Neural cell (in vitro differentiated cells): ENCODE measurements at regions not wholly inside any gene's neighbourhood (a gene's known extent, or its start where the extent isn't known, plus 50 kb on each side); places are given as distances from the start of the nearest gene placed in this dataset.

ENCODE experiments used
- H2AFZ ChIP-seq: fragments of 200-600, 300-800 bp; sonication (generic), shearing (Covaris generic); 2 replicates; pipeline ENCODE4 v1.6.0; 2014; ENCODE audit warnings: low read depth, mild to moderate bottlenecking, antibody characterized with exemption, low read length, moderate library complexity
- H3F3A ChIP-seq: fragments of 200-600 bp; shearing (Covaris generic); 2 replicates; pipeline ENCODE4 v1.6.1; 2016; ENCODE audit warnings: mild to moderate bottlenecking, moderate library complexity, mixed read lengths, antibody characterized with exemption, low read length; ENCODE audit not compliant: insufficient read depth, poor library complexity, severe bottlenecking
- H3K27ac ChIP-seq: fragments of 200-600, 300-800 bp; sonication (generic), shearing (Covaris generic); 2 replicates; pipeline ENCODE4 v1.5.1; 2014; ENCODE audit warnings: mild to moderate bottlenecking, low read length, moderate library complexity
- H3K27me3 ChIP-seq: fragments of 300-800, 200-600 bp; sonication (generic), shearing (Covaris generic); 2 replicates; pipeline ENCODE4 v1.6.0; 2014; ENCODE audit warnings: mild to moderate bottlenecking, low read depth, low read length, moderate library complexity; ENCODE audit not compliant: insufficient read depth
- H3K36me3 ChIP-seq: fragments of 300-800, 200-600 bp; sonication (generic), shearing (Covaris generic); 2 replicates; pipeline ENCODE4 v1.5.1; 2014; ENCODE audit warnings: mild to moderate bottlenecking, antibody characterized with exemption, low read length, moderate library complexity; ENCODE audit not compliant: insufficient read depth
- H3K4me2 ChIP-seq: fragments of 300-800, 200-600 bp; sonication (generic), shearing (Covaris generic); 2 replicates; pipeline ENCODE4 v1.6.0; 2014; ENCODE audit warnings: mild to moderate bottlenecking, low read length
- H3K4me3 ChIP-seq: fragments of 300-800, 200-600 bp; sonication (generic), shearing (Covaris generic); 2 replicates; pipeline ENCODE4 v1.5.1; 2014; ENCODE audit warnings: mild to moderate bottlenecking, low read length, moderate library complexity
- H3K79me2 ChIP-seq: fragments of 200-600 bp; shearing (Covaris generic); replicated peaks from 2 replicates; pipeline ENCODE4 v1.6.0; 2014; ENCODE audit warnings: mild to moderate bottlenecking, low read length, moderate library complexity; ENCODE audit not compliant: insufficient read depth
- H3K9ac ChIP-seq: fragments of 300-800, 200-600 bp; sonication (generic), shearing (Covaris generic); 2 replicates; pipeline ENCODE4 v1.6.1; 2016; ENCODE audit warnings: mild to moderate bottlenecking, low read length, mixed read lengths
- H3K9me2 ChIP-seq: fragments of 200-600 bp; shearing (Covaris generic); 2 replicates; pipeline ENCODE4 v1.6.1; 2016; ENCODE audit warnings: mild to moderate bottlenecking, low read length, mixed read lengths; ENCODE audit not compliant: insufficient read depth
- H3K9me3 ChIP-seq: fragments of 200-600, 300-800 bp; sonication (generic), shearing (Covaris generic); 2 replicates; pipeline ENCODE4 v1.6.1; 2016; ENCODE audit warnings: mild to moderate bottlenecking, mixed run types, low read length, moderate library complexity, mixed read lengths
- H4K20me1 ChIP-seq: fragments of 200-600 bp; shearing (Covaris generic); 2 replicates; pipeline ENCODE4 v1.6.1; 2016; ENCODE audit warnings: mild to moderate bottlenecking, mixed run types; ENCODE audit not compliant: insufficient read depth
- EP300 ChIP-seq: fragments of 450-650 bp; conservative IDR thresholded peaks from 2 replicates; pipeline ENCODE4 v1.6.1; 2014; ENCODE audit warnings: antibody characterized with exemption, mild to moderate bottlenecking, moderate library complexity; ENCODE audit not compliant: poor library complexity, severe bottlenecking
- EZH2 ChIP-seq: fragments of 200-600, 300-800 bp; shearing (Covaris generic), sonication (generic); IDR thresholded peaks from 2 replicates; pipeline ENCODE4 v1.6.1; 2014; ENCODE audit warnings: antibody characterized with exemption, low read length, borderline replicate concordance, mild to moderate bottlenecking; ENCODE audit not compliant: insufficient read depth, poor library complexity, severe bottlenecking
- MXI1 ChIP-seq: fragments of 450-650 bp; conservative IDR thresholded peaks from 2 replicates; pipeline ENCODE4 v1.6.1; 2014; ENCODE audit warnings: antibody characterized with exemption, mild to moderate bottlenecking; ENCODE audit not compliant: poor library complexity, severe bottlenecking
- POLR2AphosphoS5 ChIP-seq: IDR thresholded peaks from 2 replicates; pipeline ENCODE4 v1.6.1; 2012
- SMC3 ChIP-seq: fragments of 450-650 bp; conservative IDR thresholded peaks from 2 replicates; pipeline ENCODE4 v1.6.1; 2014; ENCODE audit warnings: antibody characterized with exemption, mild to moderate bottlenecking, moderate library complexity; ENCODE audit not compliant: poor library complexity
- TAF1 ChIP-seq: IDR thresholded peaks from 2 replicates; pipeline ENCODE4 v1.6.1; 2012; ENCODE audit warnings: low read depth
- TF ChIP-seq, protein P1 (sequence below): IDR thresholded peaks from 2 replicates; pipeline ENCODE4 v1.6.1; 2012; ENCODE audit warnings: borderline replicate concordance

- H3K9me3 ChIP-seq: no peaks in the 10 kb centered on the region
- TF ChIP-seq TAF1 (no peak), EZH2 (no peak), MXI1 (no peak), EP300 (no peak)
- no peak overlapping the region for H3K4me2 ChIP-seq
- H3K27ac ChIP-seq: no peak overlapping the region
- no peaks in the 10 kb centered on the region for H3K79me2 ChIP-seq
- H3K9ac ChIP-seq: no peak overlapping the region
- no peak overlapping the region for H3K4me3 ChIP-seq
- H4K20me1 ChIP-seq: no peaks in the 10 kb centered on the region
- no peaks in the 10 kb centered on the region for H3K9me2 ChIP-seq
- no peak overlapping the region for H2AFZ ChIP-seq
- no peaks in the 10 kb centered on the region for H3K36me3 ChIP-seq
- no peaks in the 10 kb centered on the region for H3F3A ChIP-seq
- H3K27me3 ChIP-seq: no peaks in the 10 kb centered on the region
These were observed 111.7 kb upstream of the PTPRK start for GRCh38 chr6:128632131-128632530.

DNA sequence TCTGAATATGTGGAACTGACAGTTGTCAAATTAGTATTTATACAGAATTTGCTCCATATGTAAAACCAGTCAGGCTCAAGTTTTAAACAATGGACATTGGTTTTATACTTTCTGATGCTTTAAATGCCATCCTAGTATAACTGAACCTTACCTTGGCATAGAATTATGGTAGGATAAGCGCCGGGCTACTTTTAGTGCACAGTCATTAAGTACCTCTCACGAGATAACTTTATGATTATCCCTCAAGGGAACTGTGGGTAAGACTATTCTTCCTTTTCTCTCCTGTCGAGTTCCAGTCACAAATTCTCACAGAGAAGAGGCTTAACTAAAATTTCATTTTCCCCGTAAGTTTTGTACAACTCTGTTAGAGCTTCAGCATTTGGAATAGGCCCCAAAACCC lies 110.6 kb upstream of the PTPRK start:
- no peaks in the 10 kb centered on the region for H3K79me2 ChIP-seq
- H2AFZ ChIP-seq: no peak overlapping the region
- no peaks in the 10 kb centered on the region for H3K27me3 ChIP-seq
- no peaks in the 10 kb centered on the region for H3K36me3 ChIP-seq
- no peak overlapping the region for H3K4me3 ChIP-seq
- no peak for TF ChIP-seq MXI1
- TF ChIP-seq EZH2: no peak
- TF ChIP-seq TAF1: no peak
- TF ChIP-seq, protein P1, sequence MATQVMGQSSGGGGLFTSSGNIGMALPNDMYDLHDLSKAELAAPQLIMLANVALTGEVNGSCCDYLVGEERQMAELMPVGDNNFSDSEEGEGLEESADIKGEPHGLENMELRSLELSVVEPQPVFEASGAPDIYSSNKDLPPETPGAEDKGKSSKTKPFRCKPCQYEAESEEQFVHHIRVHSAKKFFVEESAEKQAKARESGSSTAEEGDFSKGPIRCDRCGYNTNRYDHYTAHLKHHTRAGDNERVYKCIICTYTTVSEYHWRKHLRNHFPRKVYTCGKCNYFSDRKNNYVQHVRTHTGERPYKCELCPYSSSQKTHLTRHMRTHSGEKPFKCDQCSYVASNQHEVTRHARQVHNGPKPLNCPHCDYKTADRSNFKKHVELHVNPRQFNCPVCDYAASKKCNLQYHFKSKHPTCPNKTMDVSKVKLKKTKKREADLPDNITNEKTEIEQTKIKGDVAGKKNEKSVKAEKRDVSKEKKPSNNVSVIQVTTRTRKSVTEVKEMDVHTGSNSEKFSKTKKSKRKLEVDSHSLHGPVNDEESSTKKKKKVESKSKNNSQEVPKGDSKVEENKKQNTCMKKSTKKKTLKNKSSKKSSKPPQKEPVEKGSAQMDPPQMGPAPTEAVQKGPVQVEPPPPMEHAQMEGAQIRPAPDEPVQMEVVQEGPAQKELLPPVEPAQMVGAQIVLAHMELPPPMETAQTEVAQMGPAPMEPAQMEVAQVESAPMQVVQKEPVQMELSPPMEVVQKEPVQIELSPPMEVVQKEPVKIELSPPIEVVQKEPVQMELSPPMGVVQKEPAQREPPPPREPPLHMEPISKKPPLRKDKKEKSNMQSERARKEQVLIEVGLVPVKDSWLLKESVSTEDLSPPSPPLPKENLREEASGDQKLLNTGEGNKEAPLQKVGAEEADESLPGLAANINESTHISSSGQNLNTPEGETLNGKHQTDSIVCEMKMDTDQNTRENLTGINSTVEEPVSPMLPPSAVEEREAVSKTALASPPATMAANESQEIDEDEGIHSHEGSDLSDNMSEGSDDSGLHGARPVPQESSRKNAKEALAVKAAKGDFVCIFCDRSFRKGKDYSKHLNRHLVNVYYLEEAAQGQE: no peak
- H3K9me2 ChIP-seq: no peaks in the 10 kb centered on the region
- no peaks in the 10 kb centered on the region for H3K9me3 ChIP-seq
- no peaks in the 10 kb centered on the region for H4K20me1 ChIP-seq
- H3F3A ChIP-seq: no peaks in the 10 kb centered on the region
- H3K4me2 ChIP-seq: no peak overlapping the region
- H3K27ac ChIP-seq: no peak overlapping the region
- H3K9ac ChIP-seq: no peak overlapping the region

DNA sequence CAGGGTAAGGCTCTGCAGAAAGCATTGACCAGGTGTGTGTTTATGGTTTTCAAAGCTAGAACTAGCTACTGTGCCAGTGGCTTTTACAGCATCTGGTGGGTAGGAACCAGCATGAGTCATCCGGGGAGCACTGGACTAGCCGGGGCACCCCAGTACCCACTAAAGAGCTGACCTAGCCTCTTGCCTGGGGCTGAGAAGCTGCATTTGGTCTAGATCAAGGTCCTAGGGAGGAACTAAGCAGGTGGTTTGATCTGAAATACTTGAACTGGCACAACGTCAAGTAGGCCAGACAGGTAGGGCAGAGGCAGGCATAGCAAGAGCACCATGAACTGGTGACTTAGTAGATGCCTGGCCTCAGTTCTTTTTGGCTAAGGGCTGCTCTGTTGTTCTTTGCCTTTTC lies 109.8 kb upstream of the PTPRK start:
- Histone ChIP-seq H3K4me3 (no peak overlapping the region), H3K9me2 (no peaks in the 10 kb centered on the region), H3F3A (no peaks in the 10 kb centered on the region), H3K9ac (no peak overlapping the region), H3K4me2 (no peak overlapping the region), H3K27ac (no peak overlapping the region), H3K36me3 (no peaks in the 10 kb centered on the region), H3K79me2 (no peaks in the 10 kb centered on the region), H2AFZ (no peak overlapping the region), H4K20me1 (no peaks in the 10 kb centered on the region), H3K9me3 (no peaks in the 10 kb centered on the region), H3K27me3 (no peaks in the 10 kb centered on the region)
- TF ChIP-seq POLR2AphosphoS5 (no peak), MXI1 (no peak), EZH2 (no peak), SMC3 (no peak)
- TF ChIP-seq, protein P1: no peak
